ENCODE measurements at regions not wholly inside any gene's neighbourhood (a gene's known extent, or its start where the extent isn't known, plus 50 kb on each side); places are given as distances from the start of the nearest gene placed in this dataset.
"Not testable (repeated sequence)": the region's sequence is repeated elsewhere in the genome, so short reads cannot be mapped to it uniquely, and the experiment has no call there.

DNA sequence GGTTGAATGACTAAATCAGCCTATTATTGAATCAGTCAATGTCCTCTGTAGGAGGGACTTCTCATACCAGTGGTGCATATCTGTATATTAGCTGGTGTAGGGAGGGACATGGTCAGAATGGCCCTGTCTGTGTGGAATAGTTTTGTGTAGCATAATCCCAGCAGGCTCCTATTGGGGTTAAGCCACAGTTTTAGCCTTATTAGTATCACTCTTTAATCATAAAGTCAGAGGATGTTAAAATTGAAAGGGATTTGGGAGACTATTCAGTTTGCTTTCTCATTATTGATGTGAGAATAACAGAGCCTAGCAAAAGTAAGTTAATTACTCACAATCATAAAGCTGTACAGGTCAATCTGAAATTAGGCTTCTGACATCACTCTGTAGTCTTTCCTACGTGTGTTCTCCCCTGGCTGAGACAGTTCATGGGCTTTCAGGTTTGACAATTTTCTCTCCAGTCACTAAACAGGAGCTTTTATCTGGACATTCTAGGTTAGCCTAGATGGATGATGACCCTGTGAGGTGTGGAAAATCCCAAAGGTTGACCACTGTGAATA, 99.2 kb upstream of the ERV3-1 start:
- not testable (repeated sequence) for H3K36me3 ChIP-seq (ENCODE audit: low read depth); H3K27ac ChIP-seq (ENCODE audit: poor library complexity, severe bottlenecking); ATAC-seq (ENCODE audit: low read depth); DNase-seq (ENCODE audit: low spot score); H3K9me3 ChIP-seq (ENCODE audit: severe bottlenecking); H3K27me3 ChIP-seq (ENCODE audit: insufficient read depth, poor library complexity, severe bottlenecking); H3K4me3 ChIP-seq (ENCODE audit: severe bottlenecking); H3K4me1 ChIP-seq (ENCODE audit: insufficient read depth, poor library complexity, severe bottlenecking)

GRCh38 chr7:65100499-65100898, 94.0 kb upstream of the ERV3-1 start:
- not testable (repeated sequence) for H3K27ac ChIP-seq (ENCODE audit: poor library complexity, severe bottlenecking); DNase-seq (ENCODE audit: low spot score); H3K4me3 ChIP-seq (ENCODE audit: severe bottlenecking); H3K9me3 ChIP-seq (ENCODE audit: severe bottlenecking); H3K27me3 ChIP-seq (ENCODE audit: insufficient read depth, poor library complexity, severe bottlenecking); H3K36me3 ChIP-seq (ENCODE audit: low read depth); H3K4me1 ChIP-seq (ENCODE audit: insufficient read depth, poor library complexity, severe bottlenecking); ATAC-seq (ENCODE audit: low read depth)

DNA sequence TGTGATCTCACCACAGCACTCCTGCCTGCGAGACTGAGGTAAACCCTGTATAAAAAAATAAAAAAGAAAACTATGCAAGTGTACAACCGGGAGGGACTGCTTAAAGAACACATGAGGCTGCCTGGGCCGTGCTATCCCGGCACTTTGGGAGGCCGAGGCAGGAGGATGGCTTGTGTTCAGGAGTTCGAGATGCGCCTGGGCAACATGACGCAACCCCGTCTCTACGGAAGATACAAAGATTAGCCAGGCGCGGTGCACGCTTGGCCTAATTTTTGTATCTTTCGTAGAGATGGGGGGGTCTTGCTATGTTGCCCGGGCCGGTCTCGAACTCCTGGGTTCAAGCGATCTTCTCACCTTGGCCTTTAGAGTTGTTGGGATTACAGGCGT, 75.2 kb upstream of the ERV3-1 start:
- not testable (repeated sequence) for DNase-seq (ENCODE audit: low spot score); H3K36me3 ChIP-seq (ENCODE audit: low read depth); H3K4me1 ChIP-seq (ENCODE audit: insufficient read depth, poor library complexity, severe bottlenecking); H3K27ac ChIP-seq (ENCODE audit: poor library complexity, severe bottlenecking); ATAC-seq (ENCODE audit: low read depth); H3K9me3 ChIP-seq (ENCODE audit: severe bottlenecking); H3K27me3 ChIP-seq (ENCODE audit: insufficient read depth, poor library complexity, severe bottlenecking)
- H3K4me3 ChIP-seq (ENCODE audit: severe bottlenecking): peak overlapping the region; percentile 54

DNA sequence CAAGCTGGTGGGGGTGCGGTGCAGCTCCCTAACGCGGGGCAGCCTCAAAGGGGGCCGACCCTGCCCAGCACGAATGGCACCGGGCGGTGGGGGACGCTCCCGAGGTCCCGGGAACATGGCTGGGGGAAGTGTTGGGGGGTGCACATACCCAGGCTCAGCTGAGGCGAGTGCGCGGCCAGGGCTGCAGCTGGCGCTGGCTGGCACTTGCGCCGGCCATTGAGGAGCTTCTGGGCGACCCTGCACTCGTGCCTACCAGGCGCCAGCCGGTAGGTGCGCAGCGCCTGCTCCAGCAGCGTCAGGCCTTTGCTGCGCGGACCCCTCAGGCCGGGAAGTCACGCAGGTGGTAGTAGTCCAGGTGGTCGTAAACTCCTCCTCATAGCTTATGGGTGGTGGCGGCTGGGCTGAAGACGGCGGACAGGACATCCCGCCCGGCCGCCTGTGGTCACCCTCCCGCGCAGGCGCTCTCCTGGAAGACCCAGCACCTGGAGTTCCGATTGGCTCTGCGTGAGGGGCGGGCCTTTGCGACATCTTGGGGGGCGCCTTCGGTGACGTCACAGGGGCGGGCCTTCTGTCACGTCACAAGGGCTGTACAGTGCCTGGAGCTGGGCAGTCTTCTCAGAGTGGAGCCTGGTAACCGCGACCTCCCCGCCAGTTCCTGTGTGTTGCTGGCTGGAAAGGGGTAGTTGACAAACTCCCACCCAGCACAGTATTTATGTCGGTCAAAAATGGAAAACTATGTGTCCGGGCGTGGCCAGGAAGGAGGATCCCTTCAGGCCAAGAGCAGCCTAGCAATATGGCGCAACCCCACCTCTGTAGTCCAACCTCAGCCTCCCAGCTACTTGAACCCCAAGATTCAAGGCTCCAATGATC, 74.5 kb upstream of the ERV3-1 start:
- H3K4me1 ChIP-seq (ENCODE audit: insufficient read depth, poor library complexity, severe bottlenecking); H3K9me3 ChIP-seq (ENCODE audit: severe bottlenecking); H3K36me3 ChIP-seq (ENCODE audit: low read depth); H3K27ac ChIP-seq (ENCODE audit: poor library complexity, severe bottlenecking); H3K27me3 ChIP-seq (ENCODE audit: insufficient read depth, poor library complexity, severe bottlenecking): not testable (repeated sequence)
- DNase-seq (ENCODE audit: low spot score) (peak; percentile 88), ATAC-seq (ENCODE audit: low read depth) (peak; percentile 91)
- H3K4me3 ChIP-seq (ENCODE audit: severe bottlenecking): peak overlapping the region; percentile 54

DNA sequence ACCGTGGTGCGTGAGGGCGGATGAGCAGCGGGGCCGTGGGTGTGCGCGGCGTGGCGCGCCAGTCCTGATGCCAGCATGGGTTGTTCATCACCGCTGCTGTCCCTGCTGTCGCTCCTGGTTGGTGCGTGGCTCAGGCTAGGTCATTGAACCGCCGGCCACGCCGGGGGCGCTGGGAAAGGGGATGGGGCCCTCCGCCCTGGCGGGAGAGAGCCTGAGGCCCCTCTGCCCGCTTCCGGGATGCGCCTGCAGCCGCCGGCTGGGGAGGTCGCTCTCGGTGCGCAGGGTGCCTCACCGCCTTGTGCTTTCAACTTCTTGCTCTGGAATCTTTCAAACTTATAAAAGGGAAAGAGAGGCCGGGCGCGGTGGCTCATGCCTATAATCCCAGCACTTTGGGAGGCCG, 68.5 kb upstream of the ERV3-1 start:
- not testable (repeated sequence) for H3K27me3 ChIP-seq (ENCODE audit: insufficient read depth, poor library complexity, severe bottlenecking); H3K4me3 ChIP-seq (ENCODE audit: severe bottlenecking); H3K4me1 ChIP-seq (ENCODE audit: insufficient read depth, poor library complexity, severe bottlenecking); H3K36me3 ChIP-seq (ENCODE audit: low read depth); H3K27ac ChIP-seq (ENCODE audit: poor library complexity, severe bottlenecking); ATAC-seq (ENCODE audit: low read depth); DNase-seq (ENCODE audit: low spot score); H3K9me3 ChIP-seq (ENCODE audit: severe bottlenecking)

GRCh38 chr7:65073160-65073559, 66.7 kb upstream of the ERV3-1 start:
- not testable (repeated sequence) for DNase-seq (ENCODE audit: low spot score); H3K9me3 ChIP-seq (ENCODE audit: severe bottlenecking); H3K36me3 ChIP-seq (ENCODE audit: low read depth); H3K4me1 ChIP-seq (ENCODE audit: insufficient read depth, poor library complexity, severe bottlenecking); H3K27ac ChIP-seq (ENCODE audit: poor library complexity, severe bottlenecking); H3K27me3 ChIP-seq (ENCODE audit: insufficient read depth, poor library complexity, severe bottlenecking); H3K4me3 ChIP-seq (ENCODE audit: severe bottlenecking)
- peak; percentile 50; the same call in 2 of the 3 replicates for ATAC-seq (ENCODE audit: low read depth)

DNA sequence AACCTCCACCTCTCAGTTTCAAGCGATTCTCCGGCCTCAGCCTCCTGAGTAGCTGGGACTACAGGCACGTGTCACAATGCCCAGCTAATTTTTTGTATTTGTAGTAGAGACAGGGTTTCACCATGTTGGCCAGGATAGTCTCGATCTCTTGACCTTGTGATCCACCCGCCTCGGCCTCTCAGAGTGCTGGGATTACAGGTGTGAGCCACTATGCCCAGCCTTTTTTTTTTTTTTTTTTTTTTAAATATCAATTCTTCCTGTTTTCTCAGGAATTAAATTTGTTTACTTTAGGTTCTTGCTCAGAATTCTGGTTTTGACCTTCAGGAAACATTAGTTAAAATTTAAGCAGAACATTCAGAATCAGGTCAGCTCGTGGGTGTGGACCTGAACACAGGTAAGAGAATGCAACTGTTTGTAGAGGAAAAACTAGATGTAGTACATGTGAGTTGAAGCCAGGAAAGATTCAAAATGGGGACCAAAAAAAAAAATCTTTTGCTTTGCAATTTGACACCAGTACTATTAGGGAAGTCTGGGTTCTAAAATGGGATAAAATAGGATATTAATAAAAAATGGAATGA, 65.5 kb upstream of the ERV3-1 start:
- not testable (repeated sequence) for H3K36me3 ChIP-seq (ENCODE audit: low read depth); H3K27me3 ChIP-seq (ENCODE audit: insufficient read depth, poor library complexity, severe bottlenecking); DNase-seq (ENCODE audit: low spot score); H3K4me3 ChIP-seq (ENCODE audit: severe bottlenecking); H3K4me1 ChIP-seq (ENCODE audit: insufficient read depth, poor library complexity, severe bottlenecking); H3K9me3 ChIP-seq (ENCODE audit: severe bottlenecking); ATAC-seq (ENCODE audit: low read depth); H3K27ac ChIP-seq (ENCODE audit: poor library complexity, severe bottlenecking)

DNA sequence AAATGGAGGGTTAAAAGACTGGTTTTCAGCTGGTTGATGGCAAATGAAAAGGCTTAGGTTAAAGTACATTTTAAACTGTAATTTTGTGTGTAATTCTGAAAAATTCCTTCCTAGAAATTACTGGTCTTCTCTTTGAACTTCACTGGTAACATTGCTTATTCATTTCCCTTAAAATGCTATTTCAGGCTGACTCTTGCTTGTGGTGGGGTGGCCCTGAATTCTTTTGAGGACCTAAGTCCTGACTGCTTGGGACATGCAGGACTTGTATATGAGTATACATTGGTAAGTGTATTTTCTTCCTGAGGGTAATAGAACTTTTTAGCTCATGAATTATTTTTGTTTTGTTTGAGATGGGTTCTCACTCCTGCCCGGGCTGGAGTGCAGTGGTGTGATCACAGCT, 63.0 kb upstream of the ERV3-1 start:
- DNase-seq (ENCODE audit: low spot score); H3K4me3 ChIP-seq (ENCODE audit: severe bottlenecking); H3K36me3 ChIP-seq (ENCODE audit: low read depth); H3K27me3 ChIP-seq (ENCODE audit: insufficient read depth, poor library complexity, severe bottlenecking); H3K27ac ChIP-seq (ENCODE audit: poor library complexity, severe bottlenecking); ATAC-seq (ENCODE audit: low read depth); H3K4me1 ChIP-seq (ENCODE audit: insufficient read depth, poor library complexity, severe bottlenecking); H3K9me3 ChIP-seq (ENCODE audit: severe bottlenecking): not testable (repeated sequence)

GRCh38 chr7:65062566-65062965, 56.1 kb upstream of the ERV3-1 start:
- not testable (repeated sequence) for H3K27ac ChIP-seq (ENCODE audit: poor library complexity, severe bottlenecking); H3K9me3 ChIP-seq (ENCODE audit: severe bottlenecking); H3K27me3 ChIP-seq (ENCODE audit: insufficient read depth, poor library complexity, severe bottlenecking); ATAC-seq (ENCODE audit: low read depth); H3K4me1 ChIP-seq (ENCODE audit: insufficient read depth, poor library complexity, severe bottlenecking); H3K36me3 ChIP-seq (ENCODE audit: low read depth); H3K4me3 ChIP-seq (ENCODE audit: severe bottlenecking); DNase-seq (ENCODE audit: low spot score)

DNA sequence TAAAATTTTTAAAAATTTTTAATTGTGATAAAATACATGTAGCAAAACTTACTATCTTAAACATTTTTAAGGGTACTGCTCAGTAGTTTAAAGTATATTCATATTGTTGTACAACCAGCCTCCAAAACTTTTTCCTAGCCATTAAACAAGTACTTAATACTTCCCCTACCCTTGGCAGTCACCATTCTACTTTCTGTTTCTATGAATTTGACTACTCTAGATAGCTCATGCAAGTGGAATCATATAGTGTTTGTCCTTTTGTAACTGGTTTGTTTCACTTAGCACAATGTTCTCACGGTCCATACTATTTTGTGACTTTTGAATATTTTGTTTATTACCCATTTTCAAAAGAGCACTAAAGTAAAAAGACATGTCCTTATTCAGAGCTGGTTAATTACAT, 52.8 kb upstream of the ERV3-1 start:
- H3K9me3 ChIP-seq (ENCODE audit: severe bottlenecking); H3K27me3 ChIP-seq (ENCODE audit: insufficient read depth, poor library complexity, severe bottlenecking); H3K27ac ChIP-seq (ENCODE audit: poor library complexity, severe bottlenecking); H3K4me1 ChIP-seq (ENCODE audit: insufficient read depth, poor library complexity, severe bottlenecking); DNase-seq (ENCODE audit: low spot score); ATAC-seq (ENCODE audit: low read depth); H3K36me3 ChIP-seq (ENCODE audit: low read depth); H3K4me3 ChIP-seq (ENCODE audit: severe bottlenecking): not testable (repeated sequence)

All from RWPE2 (cell line).